Stimulated activated CD8-positive, alpha-beta memory T cell treated with anti-CD3 and anti-CD28 coated beads, Interleukin-15, amount 100 ng/mL, for 24 hours (primary cell): ENCODE measurements at regions not wholly inside any gene's neighbourhood (a gene's known extent, or its start where the extent isn't known, plus 50 kb on each side); places are given as distances from the start of the nearest gene placed in this dataset.

Source experiments
- DNase-seq: peaks from one replicate; pipeline ENCODE4 v3.0.0-alpha.2; 2020; ENCODE audit warnings: low read depth

GRCh38 chr20:40230486-40230885 is 458.6 kb downstream of the MAFB start:
- no peak for DNase-seq

DNA sequence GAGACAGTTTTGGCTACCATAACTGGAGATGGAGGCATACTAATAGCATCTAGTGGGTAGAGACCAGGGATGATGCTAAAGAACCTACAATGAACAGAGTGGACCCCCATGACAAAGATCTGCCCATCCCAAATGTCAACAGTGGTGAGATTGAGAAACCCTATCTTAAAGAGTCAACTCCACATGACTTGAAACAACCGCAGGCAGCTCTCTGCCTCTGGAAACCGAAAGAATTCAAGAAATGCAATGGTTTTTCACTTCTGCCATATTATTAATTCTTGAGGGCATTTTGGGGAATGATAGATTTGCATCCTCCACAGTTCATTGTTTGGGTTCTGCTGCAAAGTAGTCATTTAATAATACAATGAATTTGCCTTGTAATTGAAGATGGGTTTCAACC is 463.4 kb downstream of the MAFB start:
- no peak for DNase-seq

DNA sequence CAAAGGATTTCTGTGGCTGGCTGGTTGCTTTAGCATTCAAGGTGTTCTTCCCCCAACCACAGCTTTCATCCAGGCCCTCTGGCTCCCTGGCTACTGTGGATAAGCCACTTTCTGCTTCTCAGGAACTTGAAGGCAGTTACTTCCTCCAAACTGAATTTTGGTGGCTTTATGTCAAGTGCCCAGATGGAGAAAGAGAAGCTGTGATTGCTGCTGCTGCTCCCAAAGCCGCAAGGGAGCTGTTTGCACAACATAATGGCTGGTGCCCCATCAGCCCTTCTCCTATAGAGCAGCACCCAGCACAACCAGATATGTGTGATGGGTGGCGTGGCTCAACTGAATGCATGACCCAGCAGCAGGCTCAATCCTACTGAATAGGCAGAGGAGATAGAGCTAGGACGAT is 465.2 kb downstream of the MAFB start:
- no peak for DNase-seq

- no peak for DNase-seq
Measured at GRCh38 chr20:40218971-40219370, 470.1 kb downstream of the MAFB start.

DNA sequence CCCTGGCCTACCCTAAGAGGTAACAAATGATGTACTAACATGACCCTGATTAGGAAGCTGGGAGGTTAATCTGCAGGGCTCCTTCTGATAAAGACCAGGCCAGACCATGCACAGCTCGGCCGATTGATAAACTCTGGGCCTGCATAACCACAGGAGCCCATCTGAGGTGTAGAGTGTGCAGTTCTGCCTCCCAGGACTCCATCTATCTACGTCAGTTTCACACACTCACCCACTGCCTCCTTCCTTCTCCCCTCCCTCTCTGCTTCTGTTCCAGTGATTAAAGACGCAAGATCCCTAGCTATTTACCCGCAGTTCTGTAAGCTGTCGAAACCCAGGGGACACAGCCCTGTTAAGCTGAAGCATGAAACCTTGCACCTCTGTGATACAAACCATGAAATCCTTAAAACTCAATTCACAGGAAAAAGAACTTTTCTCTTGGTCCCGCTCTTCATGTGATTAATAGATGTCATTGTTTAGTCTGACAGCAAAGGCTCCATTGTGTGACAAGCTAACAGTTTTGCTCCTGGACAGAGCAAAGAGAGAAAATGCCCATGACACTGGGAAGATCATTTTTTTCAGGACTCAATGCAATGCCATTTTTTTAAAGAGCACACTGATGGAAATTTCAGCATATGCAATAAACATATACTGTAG is 470.6 kb downstream of the MAFB start:
- no peak for DNase-seq

GRCh38 chr20:40207655-40208054 is 481.4 kb downstream of the MAFB start:
- no peak for DNase-seq

- DNase-seq: no peak
Measured at GRCh38 chr20:40205971-40206370, 483.1 kb downstream of the MAFB start.

GRCh38 chr20:40203032-40203431 is 486.0 kb downstream of the MAFB start:
- DNase-seq: no peak

- DNase-seq: no peak
Measured at GRCh38 chr20:40197691-40198090, 491.3 kb downstream of the MAFB start.

GRCh38 chr20:40196846-40197436 is 492.1 kb downstream of the MAFB start:
- DNase-seq: no peak

GRCh38 chr20:40195742-40196141 is 493.3 kb downstream of the MAFB start:
- DNase-seq: no peak

- no peak for DNase-seq
Measured at GRCh38 chr20:40192529-40192928, 496.5 kb downstream of the MAFB start.

GRCh38 chr20:40192081-40192480 is 497.0 kb downstream of the MAFB start:
- DNase-seq: no peak

GRCh38 chr20:40191573-40191972 is 497.5 kb downstream of the MAFB start:
- DNase-seq: no peak

DNA sequence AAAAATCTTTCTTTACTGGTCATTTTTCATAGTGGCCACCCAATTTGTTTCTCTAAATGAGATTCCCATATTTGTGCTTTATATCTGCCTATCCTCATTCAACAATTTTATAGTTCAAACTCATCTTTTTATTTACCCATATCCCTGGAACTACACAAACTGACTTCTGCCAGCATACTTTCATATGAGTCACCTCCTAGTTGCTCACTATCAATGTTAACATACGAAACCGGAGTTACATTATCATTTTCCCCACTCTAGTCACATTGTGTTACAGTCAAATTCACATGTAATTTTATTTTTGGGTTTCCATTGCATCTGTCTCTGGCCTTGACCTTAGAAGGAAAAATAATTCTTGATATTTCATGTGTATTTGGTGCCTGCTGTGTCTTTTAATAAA is 499.4 kb downstream of the MAFB start:
- DNase-seq: no peak

DNA sequence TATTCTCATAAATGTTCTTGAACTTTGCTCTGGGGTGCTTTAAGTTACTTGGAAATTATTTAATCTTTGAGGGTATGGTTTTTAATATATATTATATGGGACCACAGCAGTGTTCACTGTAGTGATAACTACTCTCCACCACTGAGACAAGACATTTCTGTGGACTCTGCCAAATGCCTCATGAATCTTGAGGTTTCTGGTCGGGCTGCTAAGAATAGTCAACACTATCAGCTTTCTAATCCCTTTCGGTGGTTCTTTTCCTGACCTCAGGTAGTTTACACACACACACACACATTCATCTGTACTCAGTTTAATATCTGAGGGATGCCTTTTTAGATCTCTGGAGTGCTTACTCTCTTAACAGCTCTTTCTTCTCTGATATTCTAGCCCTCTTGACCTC is 500.7 kb downstream of the MAFB start:
- DNase-seq: no peak

DNA sequence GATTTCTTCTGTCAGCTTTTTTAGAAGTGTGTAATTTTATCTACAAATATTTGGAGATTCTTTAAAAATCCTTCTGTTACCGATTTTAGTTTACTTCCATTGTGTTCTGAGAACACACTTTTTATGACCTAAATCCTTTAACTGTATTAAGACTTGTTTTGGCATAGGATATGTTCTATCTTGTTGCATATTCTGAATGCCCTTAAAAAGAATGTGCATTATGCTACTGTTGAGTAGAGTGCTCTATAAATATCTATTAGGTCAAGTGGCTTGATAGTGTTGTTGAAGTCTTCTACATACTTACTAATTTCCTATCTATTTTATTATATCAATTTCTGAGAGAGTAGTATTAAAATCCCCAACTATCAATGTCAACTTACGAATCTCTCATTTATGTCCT is 502.2 kb downstream of the MAFB start:
- no peak for DNase-seq

- DNase-seq: no peak
Measured at GRCh38 chr20:40181676-40182075, 507.4 kb downstream of the MAFB start.

- no peak for DNase-seq
Measured at GRCh38 chr20:40176098-40176841, 512.8 kb downstream of the MAFB start.

DNA sequence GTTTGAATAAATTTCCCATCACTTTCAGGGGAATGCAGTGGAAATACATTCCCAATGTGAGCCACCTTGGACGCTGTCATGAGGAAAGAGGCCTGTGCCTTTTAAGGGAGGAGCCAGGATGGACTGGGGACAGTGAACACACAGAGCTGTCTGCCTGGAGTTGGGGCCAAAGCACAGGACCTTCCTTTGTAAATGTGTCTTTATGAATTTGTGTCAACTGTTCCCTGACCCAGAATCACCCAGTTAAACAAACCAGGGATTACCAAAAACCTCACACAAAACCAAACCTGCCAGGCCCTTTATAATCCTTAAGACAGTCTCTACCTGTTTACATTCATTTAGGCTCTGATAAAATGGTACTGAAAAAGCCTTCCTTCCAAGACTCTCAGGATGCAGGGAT is 513.7 kb downstream of the MAFB start:
- DNase-seq: no peak

- no peak for DNase-seq
Measured at GRCh38 chr20:40173872-40174271, 515.2 kb downstream of the MAFB start.

- DNase-seq: no peak
Measured at GRCh38 chr20:40168981-40169620, 519.9 kb downstream of the MAFB start.

DNA sequence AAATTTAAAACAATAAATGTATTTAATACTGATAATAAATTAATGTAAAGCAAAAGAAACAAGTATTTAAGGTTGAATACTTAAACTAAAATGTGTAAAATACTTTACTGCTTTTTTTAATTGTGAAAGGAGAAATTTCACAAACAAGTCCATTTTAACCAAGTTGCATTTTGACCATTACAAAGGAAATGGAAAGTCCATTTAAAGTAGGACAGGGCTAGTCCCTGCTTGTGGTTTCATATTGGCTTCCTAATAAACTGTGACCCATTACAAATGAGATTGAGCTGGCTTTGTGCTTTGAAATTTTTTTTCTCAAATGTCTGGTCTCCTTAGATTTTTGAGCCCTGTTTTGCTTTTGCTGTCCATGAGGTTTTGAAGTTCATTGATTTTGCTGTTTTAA is 527.6 kb downstream of the MAFB start:
- DNase-seq: no peak
